DOHH2 (cell line): ENCODE measurements at regions not wholly inside any gene's neighbourhood (a gene's known extent, or its start where the extent isn't known, plus 50 kb on each side); places are given as distances from the start of the nearest gene placed in this dataset.

Experiments used
- H3F3A ChIP-seq: fragments of 200-600 bp; sonication (generic), shearing (Covaris generic); 2 replicates; pipeline ENCODE4 v1.6.0; 2016; ENCODE audit warnings: antibody characterized with exemption, mild to moderate bottlenecking; ENCODE audit not compliant: control insufficient read depth, insufficient read depth
- H3K27ac ChIP-seq: fragments of 200-600 bp; sonication (generic); 2 replicates; pipeline ENCODE4 v1.5.1; 2014; ENCODE audit warnings: low read depth, mild to moderate bottlenecking, low read length, moderate library complexity
- H3K27me3 ChIP-seq: fragments of 200-600 bp; sonication (generic); 2 replicates; pipeline ENCODE4 v1.6.1; 2014; ENCODE audit warnings: mild to moderate bottlenecking, low read length, mixed read lengths; ENCODE audit not compliant: control insufficient read depth
- H3K36me3 ChIP-seq: fragments of 200-600 bp; sonication (generic); 2 replicates; pipeline ENCODE4 v1.6.1; 2014; ENCODE audit warnings: mild to moderate bottlenecking, low read length, moderate library complexity, mixed read lengths; ENCODE audit not compliant: control insufficient read depth
- H3K4me1 ChIP-seq: fragments of 200-600 bp; sonication (generic); 2 replicates; pipeline ENCODE4 v1.6.1; 2014; ENCODE audit warnings: mild to moderate bottlenecking, low read length, mixed read lengths; ENCODE audit not compliant: control insufficient read depth
- H3K4me2 ChIP-seq: fragments of 200-600 bp; sonication (generic); 2 replicates; pipeline ENCODE4 v1.6.0; 2014; ENCODE audit warnings: mild to moderate bottlenecking, low read length, moderate library complexity
- H3K4me3 ChIP-seq: fragments of 200-600 bp; sonication (generic); 2 replicates; pipeline ENCODE4 v1.5.1; 2014; ENCODE audit warnings: mild to moderate bottlenecking, low read length, mixed read lengths
- H3K79me2 ChIP-seq: fragments of 200-600 bp; sonication (generic); 2 replicates; pipeline ENCODE4 v1.6.1; 2014; ENCODE audit warnings: mild to moderate bottlenecking, low read length, mixed read lengths; ENCODE audit not compliant: control insufficient read depth
- H3K9me2 ChIP-seq: fragments of 200-600 bp; sonication (generic); replicated peaks from 2 replicates; pipeline ENCODE4 v1.6.1; 2014; ENCODE audit warnings: mild to moderate bottlenecking, low read length, mixed read lengths; ENCODE audit not compliant: control insufficient read depth
- H3K9me3 ChIP-seq: fragments of 200-600 bp; sonication (generic); 2 replicates; pipeline ENCODE4 v1.6.1; 2014; ENCODE audit warnings: antibody characterized with exemption, low read length, mixed read lengths; ENCODE audit not compliant: control insufficient read depth, insufficient read depth
- H4K20me1 ChIP-seq: fragments of 200-600 bp; sonication (generic); 2 replicates; pipeline ENCODE4 v1.6.0; 2014; ENCODE audit warnings: low read depth, mild to moderate bottlenecking, antibody characterized with exemption, low read length, moderate library complexity; ENCODE audit not compliant: control insufficient read depth, insufficient read depth
- EZH2phosphoT487 ChIP-seq: fragments of 200-600 bp; sonication (generic); IDR thresholded peaks from 2 replicates; pipeline ENCODE4 v1.6.1; 2017; ENCODE audit warnings: borderline replicate concordance, mild to moderate bottlenecking, antibody characterized with exemption, low read length, moderate library complexity, mixed read lengths
- TF ChIP-seq, protein P1 (sequence below): fragments of 200-600 bp; sonication (generic); IDR thresholded peaks from one replicate; pipeline ENCODE4 v1.5.1; 2014; ENCODE audit warnings: antibody characterized with exemption, mild to moderate bottlenecking, low read depth, low read length; ENCODE audit not compliant: poor library complexity, severe bottlenecking

DNA sequence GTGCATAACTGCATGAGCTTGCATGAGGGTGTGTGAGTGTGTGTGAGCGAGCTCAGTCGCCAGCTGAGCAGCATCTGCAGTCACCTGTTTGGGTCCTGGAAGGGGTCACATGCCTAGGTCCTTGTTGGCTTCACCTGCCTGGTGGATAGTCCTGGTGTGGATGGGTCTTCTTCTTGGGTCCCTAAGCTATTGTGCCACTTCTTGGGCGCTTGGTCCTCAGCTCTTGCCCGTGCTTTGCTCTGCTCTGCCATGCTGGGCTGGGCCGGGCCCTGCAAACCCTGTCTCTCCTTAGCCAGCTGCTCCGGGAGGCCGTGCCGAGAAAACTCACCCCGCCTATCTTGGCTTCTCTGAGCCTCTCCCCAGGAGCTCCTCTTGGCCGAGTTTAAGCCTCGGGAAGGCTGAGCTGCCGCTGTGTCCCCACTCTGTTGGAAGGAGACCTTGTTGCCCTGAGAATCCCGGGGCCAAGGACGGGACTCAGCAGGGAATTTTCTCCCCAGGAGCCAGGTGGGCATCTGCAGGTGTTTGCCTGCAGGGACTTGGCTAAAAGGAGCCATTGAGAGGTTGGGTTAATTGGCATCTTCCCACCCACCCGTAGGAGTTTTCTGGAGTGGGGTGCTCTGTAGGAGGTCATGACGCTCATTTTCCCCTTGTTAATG, 300.8 kb downstream of the NDUFA10 start:
- Histone ChIP-seq H3F3A (no peaks in the 10 kb centered on the region), H3K27ac (no peak overlapping the region), H3K9me2 (no peaks in the 10 kb centered on the region), H3K27me3 (no peaks in the 10 kb centered on the region), H3K4me1 (no peaks in the 10 kb centered on the region), H4K20me1 (no peaks in the 10 kb centered on the region), H3K79me2 (no peaks in the 10 kb centered on the region), H3K4me3 (no peak overlapping the region), H3K4me2 (no peak overlapping the region), H3K36me3 (no peaks in the 10 kb centered on the region), H3K9me3 (peaks cover 3% of the 10 kb centered on the region; the same call in 1 of the 2 replicates)
- TF ChIP-seq, protein P1, sequence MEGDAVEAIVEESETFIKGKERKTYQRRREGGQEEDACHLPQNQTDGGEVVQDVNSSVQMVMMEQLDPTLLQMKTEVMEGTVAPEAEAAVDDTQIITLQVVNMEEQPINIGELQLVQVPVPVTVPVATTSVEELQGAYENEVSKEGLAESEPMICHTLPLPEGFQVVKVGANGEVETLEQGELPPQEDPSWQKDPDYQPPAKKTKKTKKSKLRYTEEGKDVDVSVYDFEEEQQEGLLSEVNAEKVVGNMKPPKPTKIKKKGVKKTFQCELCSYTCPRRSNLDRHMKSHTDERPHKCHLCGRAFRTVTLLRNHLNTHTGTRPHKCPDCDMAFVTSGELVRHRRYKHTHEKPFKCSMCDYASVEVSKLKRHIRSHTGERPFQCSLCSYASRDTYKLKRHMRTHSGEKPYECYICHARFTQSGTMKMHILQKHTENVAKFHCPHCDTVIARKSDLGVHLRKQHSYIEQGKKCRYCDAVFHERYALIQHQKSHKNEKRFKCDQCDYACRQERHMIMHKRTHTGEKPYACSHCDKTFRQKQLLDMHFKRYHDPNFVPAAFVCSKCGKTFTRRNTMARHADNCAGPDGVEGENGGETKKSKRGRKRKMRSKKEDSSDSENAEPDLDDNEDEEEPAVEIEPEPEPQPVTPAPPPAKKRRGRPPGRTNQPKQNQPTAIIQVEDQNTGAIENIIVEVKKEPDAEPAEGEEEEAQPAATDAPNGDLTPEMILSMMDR: no peak
- TF ChIP-seq EZH2phosphoT487: no peak

DNA sequence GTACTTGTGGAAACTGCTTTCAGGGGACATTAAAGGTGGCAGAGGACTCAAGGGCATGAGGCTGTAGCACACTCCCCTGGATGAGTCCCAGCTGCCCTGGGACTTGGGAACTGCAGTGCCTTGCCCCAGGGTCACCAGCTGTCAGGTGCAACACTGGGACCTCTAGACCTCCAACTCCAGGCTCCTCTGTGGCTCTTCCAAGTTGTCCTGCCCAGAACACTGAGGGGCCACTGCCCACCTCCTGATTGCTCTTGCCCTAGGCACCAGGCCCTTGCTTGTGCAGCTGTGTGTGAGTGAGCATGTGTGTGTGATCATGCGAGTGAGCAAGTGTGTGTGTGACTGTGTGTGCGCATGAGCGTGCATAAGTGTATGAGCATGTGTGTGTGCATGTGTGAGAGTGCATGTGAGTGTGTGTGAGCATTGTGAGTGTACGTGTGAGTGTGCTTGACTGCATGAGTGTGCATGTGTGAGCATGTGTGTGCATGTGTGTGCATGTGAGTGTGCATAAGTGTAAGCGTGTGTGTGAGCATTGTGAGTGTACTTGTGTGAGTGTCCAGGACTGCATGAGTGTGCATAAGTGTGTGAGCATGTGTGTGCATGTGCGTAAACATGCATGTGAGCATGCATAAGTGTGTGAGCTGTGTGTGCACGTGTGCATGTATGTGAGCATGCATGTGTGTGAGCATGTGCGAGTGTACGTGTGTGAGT, 301.5 kb downstream of the NDUFA10 start:
- H3K4me1 ChIP-seq: no peaks in the 10 kb centered on the region
- H3K9me3 ChIP-seq: peaks cover 3% of the 10 kb centered on the region; the same call in 1 of the 2 replicates

GRCh38 chr2:239722760-239723470, 302.2 kb downstream of the NDUFA10 start:
- H3K4me3 ChIP-seq: no peak overlapping the region
- TF ChIP-seq, protein P1: no peak
- TF ChIP-seq EZH2phosphoT487: no peak
- H3K27ac ChIP-seq: no peak overlapping the region
- H4K20me1 ChIP-seq: no peaks in the 10 kb centered on the region
- no peaks in the 10 kb centered on the region for H3K79me2 ChIP-seq
- H3K9me2 ChIP-seq: no peaks in the 10 kb centered on the region
- no peaks in the 10 kb centered on the region for H3K4me1 ChIP-seq
- peaks cover 3% of the 10 kb centered on the region; the same call in 1 of the 2 replicates for H3K9me3 ChIP-seq
- no peaks in the 10 kb centered on the region for H3F3A ChIP-seq
- H3K4me2 ChIP-seq: no peak overlapping the region
- H3K27me3 ChIP-seq: no peaks in the 10 kb centered on the region
- no peaks in the 10 kb centered on the region for H3K36me3 ChIP-seq

More for the DNA sequence above, 301.5 kb downstream of the NDUFA10 start:
- Histone ChIP-seq H3K4me3 (no peak overlapping the region), H3K9me2 (no peaks in the 10 kb centered on the region), H3K36me3 (no peaks in the 10 kb centered on the region), H3K27ac (no peak overlapping the region), H3K79me2 (no peaks in the 10 kb centered on the region), H3K4me2 (no peak overlapping the region), H3F3A (no peaks in the 10 kb centered on the region), H3K27me3 (no peaks in the 10 kb centered on the region), H4K20me1 (no peaks in the 10 kb centered on the region)
- no peak for TF ChIP-seq EZH2phosphoT487
- TF ChIP-seq, protein P1: no peak
